ENCODE measurements at regions not wholly inside any gene's neighbourhood (a gene's known extent, or its start where the extent isn't known, plus 50 kb on each side); places are given as distances from the start of the nearest gene placed in this dataset.

GRCh38 chr3:30527720-30528119 lies 78.7 kb upstream of the TGFBR2 start:
- no peak for TF ChIP-seq PPARA (CRISPR knock-in tag; IDR thresholded peaks at IDR 0.05; ENCODE audit: borderline replicate concordance)
- TF ChIP-seq PATZ1 (CRISPR knock-in tag; IDR thresholded peaks at IDR 0.05; ENCODE audit: borderline replicate concordance) = no peak
- no peak for TF ChIP-seq RARB (CRISPR knock-in tag; IDR thresholded peaks at IDR 0.05)
- TF ChIP-seq GLIS3 (CRISPR knock-in tag; IDR thresholded peaks at IDR 0.05) = no peak
- TF ChIP-seq ARNTL (CRISPR knock-in tag; IDR thresholded peaks at IDR 0.05; ENCODE audit: borderline replicate concordance, low read depth) = no peak
- TF ChIP-seq OSR1 (CRISPR knock-in tag; IDR thresholded peaks at IDR 0.05) = no peak
- no peak for TF ChIP-seq CSRNP3 (CRISPR knock-in tag; IDR thresholded peaks at IDR 0.05)
- TF ChIP-seq ZNF565 (CRISPR knock-in tag; conservative IDR thresholded peaks at IDR 0.05; ENCODE audit: low read depth) = no peak
- no peak for TF ChIP-seq POU6F1 (CRISPR knock-in tag; IDR thresholded peaks at IDR 0.05; ENCODE audit: borderline replicate concordance, low read depth)
- no peak for TF ChIP-seq CREB5 (CRISPR knock-in tag; IDR thresholded peaks at IDR 0.05; ENCODE audit: low read depth)
- TF ChIP-seq BACH2 (CRISPR knock-in tag; IDR thresholded peaks at IDR 0.05; ENCODE audit: borderline replicate concordance) = no peak
- no peak for TF ChIP-seq TSHZ2 (CRISPR knock-in tag; IDR thresholded peaks at IDR 0.05)
- TF ChIP-seq ZFP30 (CRISPR knock-in tag; IDR thresholded peaks at IDR 0.05) = no peak
- TF ChIP-seq ZNF70 (CRISPR knock-in tag; IDR thresholded peaks at IDR 0.05) = no peak
- no peak for TF ChIP-seq ZNF8 (CRISPR knock-in tag; IDR thresholded peaks at IDR 0.05)
- TF ChIP-seq ZFP3 (CRISPR knock-in tag; IDR thresholded peaks at IDR 0.05) = no peak
- no peak for TF ChIP-seq ESRRG (CRISPR knock-in tag; IDR thresholded peaks at IDR 0.05)
- no peak for TF ChIP-seq ISL1 (CRISPR knock-in tag; IDR thresholded peaks at IDR 0.05)

GRCh38 chr3:30530084-30530483 lies 76.3 kb upstream of the TGFBR2 start:
- ATAC-seq = no peak
- TF ChIP-seq GLIS3 (CRISPR knock-in tag; IDR thresholded peaks at IDR 0.05) (no peak), CSDC2 (CRISPR knock-in tag; IDR thresholded peaks at IDR 0.05) (no peak), ARNTL (CRISPR knock-in tag; IDR thresholded peaks at IDR 0.05; ENCODE audit: borderline replicate concordance, low read depth) (no peak), ZFP30 (CRISPR knock-in tag; IDR thresholded peaks at IDR 0.05) (no peak), ZNF565 (CRISPR knock-in tag; conservative IDR thresholded peaks at IDR 0.05; ENCODE audit: low read depth) (no peak), PATZ1 (CRISPR knock-in tag; IDR thresholded peaks at IDR 0.05; ENCODE audit: borderline replicate concordance) (no peak), OSR1 (CRISPR knock-in tag; IDR thresholded peaks at IDR 0.05) (no peak), TSHZ2 (CRISPR knock-in tag; IDR thresholded peaks at IDR 0.05) (no peak)

More at GRCh38 chr3:30527720-30528119, 78.7 kb upstream of the TGFBR2 start:
- no peak for ATAC-seq

Data from SK-N-SH treated with all-trans-retinoic acid at 6 μM for 48 hours (cell line).